B cell (primary cell): ENCODE measurements at regions not wholly inside any gene's neighbourhood (a gene's known extent, or its start where the extent isn't known, plus 50 kb on each side); places are given as distances from the start of the nearest gene placed in this dataset. TPM values are rescaled to one million over a fixed set of nuclear protein-coding genes. Genes with fewer than 3 reads are reported as not detected.

Experiments used
- ATAC-seq: fragments of 200-7000 bp; cut with Tn5 transposase; one replicate; pipeline ENCODE4 v1.10.0; 2021; ENCODE audit warnings: low read depth, mild to moderate bottlenecking, moderate number of reproducible peaks, moderate library complexity
- CTCF ChIA-PET: fragments of 350-600 bp; sonication (Branson Sonifier 250); formaldehyde crosslinking; loops from one replicate; lab custom pipeline; 2021; ENCODE audit warnings: antibody characterized with exemption, inconsistent platforms; lab: Charles Lee
- POLR2A ChIA-PET: fragments of 350-600 bp; sonication (Branson Sonifier 250); formaldehyde crosslinking; loops from one replicate; lab custom pipeline; 2021; ENCODE audit warnings: antibody characterized with exemption; lab: Charles Lee
- DNase-seq: peaks from one replicate; pipeline ENCODE4 v3.0.0; 2013
- H2AFZ ChIP-seq: 2 replicates; pipeline ENCODE4 v1.6.1; 2012; ENCODE audit warnings: mild to moderate bottlenecking, low read depth, low read length; ENCODE audit not compliant: insufficient read depth, poor library complexity, severe bottlenecking
- H3K27ac ChIP-seq, 2 donors: 1 replicate in 1 of 2; 2 replicates in 1 of 2; pipeline ENCODE4 v1.5.1; 2012 to 2013; ENCODE audit warnings: low read length in 2 of 2, mild to moderate bottlenecking in 2 of 2, moderate library complexity in 1 of 2
- H3K27me3 ChIP-seq, 4 experiments: fragments of 200-600 bp in 1 of 4; sonication (generic) in 1 of 4; replicated peaks in 1 of 4; 1 replicate in 2 of 4; 2 replicates in 2 of 4; pipeline versions ENCODE4 v1.6.1 to v1.7.0; 2013 to 2016; ENCODE audit warnings: low read length in 3 of 4, mild to moderate bottlenecking in 2 of 4, mixed read lengths in 1 of 4, moderate library complexity in 1 of 4; ENCODE audit not compliant: insufficient read depth in 4 of 4, control insufficient read depth in 3 of 4; ENCODE audit errors: control extremely low read depth in 1 of 4
- H3K36me3 ChIP-seq, 2 experiments: replicated peaks in 1 of 2; 1 replicate in 1 of 2; 2 replicates in 1 of 2; pipeline versions ENCODE4 v1.6.1 to v1.7.1; 2013; ENCODE audit warnings: low read length in 1 of 2; ENCODE audit not compliant: insufficient read depth in 2 of 2, control insufficient read depth in 1 of 2; ENCODE audit errors: control extremely low read depth in 1 of 2, extremely low read depth in 1 of 2
- H3K4me1 ChIP-seq, 2 donors: fragments of 200-600 bp in 1 of 2; sonication (generic) in 1 of 2; 1 replicate in 1 of 2; 2 replicates in 1 of 2; pipeline versions ENCODE4 v1.5.1 to v1.6.1; 2013 to 2017; ENCODE audit warnings: low read length in 2 of 2; ENCODE audit not compliant: control insufficient read depth in 2 of 2, insufficient read depth in 2 of 2
- H3K4me2 ChIP-seq: replicated peaks from 2 replicates; pipeline ENCODE3; 2012; ENCODE audit warnings: mild to moderate bottlenecking, low read depth, low read length; ENCODE audit not compliant: poor library complexity, severe bottlenecking
- H3K4me3 ChIP-seq, 5 experiments: fragments of 200-600 bp in 1 of 5; sonication (generic) in 1 of 5; 1 replicate in 3 of 5; 2 replicates in 2 of 5; pipeline versions ENCODE4 v1.5.1 to v1.7.0; 2011 to 2016; ENCODE audit warnings: low read length in 4 of 5, mild to moderate bottlenecking in 4 of 5, low read depth in 2 of 5, control low read depth in 1 of 5, moderate library complexity in 1 of 5; ENCODE audit not compliant: insufficient read depth in 1 of 5; ENCODE audit errors: control extremely low read depth in 1 of 5, extremely low read depth in 1 of 5
- H3K79me2 ChIP-seq: fragments of 200-600 bp; sonication (generic); one replicate; pipeline ENCODE4 v1.6.0; 2016; ENCODE audit warnings: low read length; ENCODE audit not compliant: control insufficient read depth, insufficient read depth
- H3K9ac ChIP-seq: fragments of 200-600 bp; sonication (generic); 2 replicates; pipeline ENCODE4 v1.6.1; 2017; ENCODE audit warnings: mild to moderate bottlenecking, low read length, moderate library complexity
- H3K9me3 ChIP-seq, 3 donors: one replicate each; pipeline versions ENCODE4 v1.6.1 to v1.7.1; 2013; ENCODE audit warnings: low read length in 2 of 3; ENCODE audit not compliant: control insufficient read depth in 2 of 3, insufficient read depth in 1 of 3; ENCODE audit errors: control extremely low read depth in 1 of 3
- H4K20me1 ChIP-seq: 2 replicates; pipeline ENCODE4 v1.6.0; 2012; ENCODE audit warnings: mild to moderate bottlenecking, low read length; ENCODE audit not compliant: insufficient read depth, control insufficient read depth, poor library complexity, severe bottlenecking
- H3K27ac Mint-ChIP-seq: one replicate; pipeline ENCODE4 v1.8.0; 2021; ENCODE audit warnings: mixed read lengths
- H3K27me3 Mint-ChIP-seq: one replicate; pipeline ENCODE4 v1.8.0; 2021; ENCODE audit warnings: mixed read lengths
- H3K4me1 Mint-ChIP-seq: one replicate; pipeline ENCODE4 v1.8.0; 2021; ENCODE audit warnings: mixed read lengths
- H3K4me3 Mint-ChIP-seq: one replicate; pipeline ENCODE4 v1.8.0; 2021; ENCODE audit warnings: mixed read lengths
- H3K9me3 Mint-ChIP-seq: one replicate; pipeline ENCODE4 v1.8.0; 2022; ENCODE audit warnings: mixed read lengths; ENCODE audit not compliant: insufficient read depth
- CTCF ChIP-seq: fragments of 200-600 bp; IDR thresholded peaks from one replicate; pipeline ENCODE4 v1.8.0; 2022; ENCODE audit warnings: antibody characterized with exemption, mild to moderate bottlenecking
- EZH2 ChIP-seq: IDR thresholded peaks from 2 replicates; pipeline ENCODE4 v1.6.1; 2012; ENCODE audit warnings: borderline replicate concordance, low read depth, mild to moderate bottlenecking, moderate library complexity, low read length; ENCODE audit not compliant: insufficient read depth, poor library complexity, severe bottlenecking
- WGBS: methylation state at CpG from one replicate; pipeline ENCODE4 v1.1.5; 2013; ENCODE audit warnings: missing lambda C conversion rate; ENCODE audit not compliant: insufficient coverage; 5-methylcytosine and 5-hydroxymethylcytosine counted together
- intact Hi-C: fragments of 100-400 bp; cut with micrococcal nuclease; formaldehyde crosslinking; loops from one replicate; pipeline ENCODE4 v1.10.0; 2022
- small RNA-seq: library from RNA; depleted of rRNA; stranded (forward); fragments of <200 nt; gene quantifications from one replicate; pipeline ENCODE3, GENCODE V24; 2012; ENCODE audit warnings: low replicate concordance, low read depth; ENCODE audit not compliant: insufficient read length

DNA sequence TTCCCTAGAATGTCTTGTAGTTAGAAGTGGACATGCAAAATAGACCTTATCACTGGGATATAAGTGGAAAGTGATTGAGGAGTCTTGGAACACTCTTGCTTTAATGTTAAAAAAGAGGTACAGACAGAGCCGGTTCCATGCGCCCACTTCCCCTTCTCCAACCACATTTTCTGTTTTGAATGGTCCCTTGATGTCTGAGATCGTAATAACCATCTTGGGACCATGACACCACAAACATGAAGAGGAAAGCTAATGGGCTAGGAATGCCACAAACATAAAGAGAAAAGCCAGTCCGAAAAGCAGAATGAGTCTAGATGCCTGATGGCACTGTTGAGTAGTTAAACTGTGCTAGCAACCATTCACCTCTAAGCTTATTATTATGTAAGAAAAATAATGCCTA lies 54.8 kb upstream of the SPON1 start:
- intact Hi-C loops, result no loop called here

GRCh38 chr11:13908535-13908934 lies 54.0 kb upstream of the SPON1 start:
- POLR2A ChIA-PET, result no interaction called here
- Histone ChIP-seq H3K79me2 (no peaks in the 10 kb centered on the region), H3K9me3 (peaks cover 3 to 11% (median 4%) of the 10 kb centered on the region in 3 donors), H3K4me2 (no peak overlapping the region), H3K27me3 (no peaks in the 10 kb centered on the region), H3K4me3 (no peak overlapping the region), H3K27ac (no peak overlapping the region), H3K4me1 (no peaks in the 10 kb centered on the region), H3K9ac (no peak overlapping the region), H4K20me1 (no peaks in the 10 kb centered on the region), H3K36me3 (no peaks in the 10 kb centered on the region), H2AFZ (no peak overlapping the region)
- no peak for ATAC-seq
- TF ChIP-seq EZH2, result no peak
- TF ChIP-seq CTCF, result no peak
- no peak for DNase-seq
- intact Hi-C loops, result no loop called here
- Mint-ChIP-seq H3K27ac (no peak overlapping the region), H3K4me1 (no peaks in the 10 kb centered on the region), H3K9me3 (peaks cover 6% of the 10 kb centered on the region), H3K4me3 (no peak overlapping the region), H3K27me3 (peaks cover 3% of the 10 kb centered on the region)
- CTCF ChIA-PET, result no interaction called here
- WGBS, result 100% methylated on average over 1 of the region's 4 CpGs

More for the DNA sequence above, 54.8 kb upstream of the SPON1 start:
- CTCF ChIA-PET, result no interaction called here
- no peak overlapping the region for H3K4me3 Mint-ChIP-seq
- H3K27me3 Mint-ChIP-seq, result peaks cover 7% of the 10 kb centered on the region
- Histone ChIP-seq H3K27me3 (no peaks in the 10 kb centered on the region), H3K4me3 (no peak overlapping the region), H3K9me3 (peaks cover 3 to 11% (median 4%) of the 10 kb centered on the region in 3 donors), H3K36me3 (no peaks in the 10 kb centered on the region), H4K20me1 (no peaks in the 10 kb centered on the region), H3K4me2 (no peak overlapping the region), H3K27ac (no peak overlapping the region), H3K4me1 (no peaks in the 10 kb centered on the region), H2AFZ (no peak overlapping the region), H3K9ac (no peak overlapping the region), H3K79me2 (no peaks in the 10 kb centered on the region)
- ATAC-seq (no peak), DNase-seq (no peak)
- TF ChIP-seq CTCF (no peak), EZH2 (no peak)
- H3K9me3 Mint-ChIP-seq, result peaks cover 6% of the 10 kb centered on the region
- no peak overlapping the region for H3K27ac Mint-ChIP-seq
- POLR2A ChIA-PET, result no interaction called here
- H3K4me1 Mint-ChIP-seq, result no peaks in the 10 kb centered on the region
- WGBS, result no CpG with 5 or more reads among the region's 4 CpGs

Small RNAs in the stretch of these regions (small RNA-seq; reads per million reads assigned to genes)
- not detected for gene RNA5SP331
